ENCODE measurements at regions not wholly inside any gene's neighbourhood (a gene's known extent, or its start where the extent isn't known, plus 50 kb on each side); places are given as distances from the start of the nearest gene placed in this dataset.

- TF ChIP-seq ZFX (IDR thresholded peaks at IDR 0.05; ENCODE audit: borderline replicate concordance) (no peak), CTCF (IDR thresholded peaks at IDR 0.05) (no peak)
- H3K27ac ChIP-seq, result peak overlapping the region; percentile 11; the same call in 1 of the 2 replicates
Observed at GRCh38 chr13:44125943-44126469, 246.3 kb downstream of the LACC1 start.

GRCh38 chr13:44128552-44129001 lies 245.0 kb upstream of the SERP2 start:
- TF ChIP-seq CTCF (IDR thresholded peaks at IDR 0.05) (no peak), ZFX (IDR thresholded peaks at IDR 0.05; ENCODE audit: borderline replicate concordance) (no peak)
- no peak overlapping the region for H3K27ac ChIP-seq

GRCh38 chr13:44129418-44129817 lies 244.2 kb upstream of the SERP2 start:
- H3K27ac ChIP-seq, result no peak overlapping the region
- TF ChIP-seq CTCF (IDR thresholded peaks at IDR 0.05) (no peak), ZFX (IDR thresholded peaks at IDR 0.05; ENCODE audit: borderline replicate concordance) (no peak)

- TF ChIP-seq ZFX (IDR thresholded peaks at IDR 0.05; ENCODE audit: borderline replicate concordance) (no peak), CTCF (IDR thresholded peaks at IDR 0.05) (no peak)
- no peak overlapping the region for H3K27ac ChIP-seq
Observed at GRCh38 chr13:44131069-44131614, 242.5 kb upstream of the SERP2 start.

GRCh38 chr13:44132710-44133109 lies 240.9 kb upstream of the SERP2 start:
- no peak for TF ChIP-seq CTCF (IDR thresholded peaks at IDR 0.05)
- H3K27ac ChIP-seq, result no peak overlapping the region

- TF ChIP-seq ZFX (IDR thresholded peaks at IDR 0.05; ENCODE audit: borderline replicate concordance) (no peak), CTCF (IDR thresholded peaks at IDR 0.05) (no peak)
- no peak overlapping the region for H3K27ac ChIP-seq
Observed at GRCh38 chr13:44133626-44134025, 240.0 kb upstream of the SERP2 start.

GRCh38 chr13:44135566-44135965 lies 238.1 kb upstream of the SERP2 start:
- H3K27ac ChIP-seq, result no peak overlapping the region
- no peak for TF ChIP-seq CTCF (IDR thresholded peaks at IDR 0.05)
- no peak for TF ChIP-seq ZFX (IDR thresholded peaks at IDR 0.05; ENCODE audit: borderline replicate concordance)

Data from 22Rv1 (cell line).